ENCODE measurements at regions not wholly inside any gene's neighbourhood (a gene's known extent, or its start where the extent isn't known, plus 50 kb on each side); places are given as distances from the start of the nearest gene placed in this dataset.

GRCh38 chr13:58051807-58052375 lies 420.3 kb downstream of the PCDH17 start:
- DNase-seq = no peak

- DNase-seq = peak; percentile 40
Observed at GRCh38 chr13:58056426-58056825, 424.9 kb downstream of the PCDH17 start.

GRCh38 chr13:58059624-58060023 lies 428.1 kb downstream of the PCDH17 start:
- DNase-seq = no peak

- DNase-seq = no peak
Observed at GRCh38 chr13:58080806-58081205, 449.3 kb downstream of the PCDH17 start.

- peak; percentile 4 for DNase-seq
Observed at GRCh38 chr13:58081301-58081820, 449.8 kb downstream of the PCDH17 start.

- DNase-seq = no peak
Observed at GRCh38 chr13:58083064-58083463, 451.5 kb downstream of the PCDH17 start.

GRCh38 chr13:58085274-58085673 lies 453.7 kb downstream of the PCDH17 start:
- no peak for DNase-seq

GRCh38 chr13:58085819-58086218 lies 454.3 kb downstream of the PCDH17 start:
- no peak for DNase-seq

GRCh38 chr13:58087566-58087965 lies 456.0 kb downstream of the PCDH17 start:
- DNase-seq = no peak

GRCh38 chr13:58093394-58093793 lies 461.9 kb downstream of the PCDH17 start:
- no peak for DNase-seq

GRCh38 chr13:58097831-58098230 lies 466.3 kb downstream of the PCDH17 start:
- no peak for DNase-seq

- no peak for DNase-seq
Observed at GRCh38 chr13:58119351-58119750, 487.8 kb downstream of the PCDH17 start.

GRCh38 chr13:58119804-58120203 lies 488.3 kb downstream of the PCDH17 start:
- DNase-seq = no peak

- no peak for DNase-seq
Observed at GRCh38 chr13:58126496-58126895, 495.0 kb downstream of the PCDH17 start.

- DNase-seq = no peak
Observed at GRCh38 chr13:58134012-58134411, 502.5 kb downstream of the PCDH17 start.

GRCh38 chr13:58134525-58134924 lies 503.0 kb downstream of the PCDH17 start:
- DNase-seq = no peak

GRCh38 chr13:58142952-58143351 lies 511.4 kb downstream of the PCDH17 start:
- no peak for DNase-seq

GRCh38 chr13:58144616-58145015 lies 513.1 kb downstream of the PCDH17 start:
- DNase-seq = no peak

GRCh38 chr13:58151452-58151851 lies 519.9 kb downstream of the PCDH17 start:
- DNase-seq = no peak

GRCh38 chr13:58160980-58161379 lies 529.4 kb downstream of the PCDH17 start:
- DNase-seq = no peak

- DNase-seq = no peak
Observed at GRCh38 chr13:58165617-58166016, 534.1 kb downstream of the PCDH17 start.

GRCh38 chr13:58181111-58181510 lies 549.6 kb downstream of the PCDH17 start:
- DNase-seq = no peak

GRCh38 chr13:58187881-58188280 lies 556.3 kb downstream of the PCDH17 start:
- DNase-seq = no peak

- DNase-seq = no peak
Observed at GRCh38 chr13:58190577-58190976, 559.0 kb downstream of the PCDH17 start.

- DNase-seq = no peak
Observed at GRCh38 chr13:58191754-58192153, 560.2 kb downstream of the PCDH17 start.

Data from NCI-H2171 treated with DMSO at 0.1 percent for 48 hours (cell line).